OCI-LY1 (cell line): ENCODE measurements at regions not wholly inside any gene's neighbourhood (a gene's known extent, or its start where the extent isn't known, plus 50 kb on each side); places are given as distances from the start of the nearest gene placed in this dataset.

ENCODE experiments used
- H2AFZ ChIP-seq: fragments of 200-600 bp; sonication (generic), shearing (Covaris generic); 2 replicates; pipeline ENCODE4 v1.6.0; 2014; ENCODE audit warnings: antibody characterized with exemption, mild to moderate bottlenecking, low read length
- H3F3A ChIP-seq: fragments of 200-600 bp; sonication (generic), shearing (Covaris generic); 2 replicates; pipeline ENCODE4 v1.6.0; 2014; ENCODE audit warnings: mild to moderate bottlenecking, antibody characterized with exemption, low read length, moderate library complexity; ENCODE audit not compliant: insufficient read depth
- H3K27ac ChIP-seq: fragments of 200-600 bp; sonication (generic); 2 replicates; pipeline ENCODE4 v1.5.1; 2014; ENCODE audit warnings: low read length, mixed run types, mild to moderate bottlenecking, low read depth; ENCODE audit not compliant: poor library complexity, severe bottlenecking
- H3K27me3 ChIP-seq: fragments of 200-600 bp; sonication (generic); 2 replicates; pipeline ENCODE4 v1.6.0; 2014; ENCODE audit warnings: antibody characterized with exemption, mild to moderate bottlenecking, low read length, moderate library complexity; ENCODE audit not compliant: insufficient read depth
- H3K36me3 ChIP-seq: fragments of 200-600 bp; sonication (generic); 2 replicates; pipeline ENCODE4 v1.6.1; 2014; ENCODE audit warnings: mild to moderate bottlenecking, antibody characterized with exemption, low read length, moderate library complexity, mixed read lengths; ENCODE audit not compliant: insufficient read depth
- H3K4me1 ChIP-seq: fragments of 200-600 bp; sonication (generic); 2 replicates; pipeline ENCODE4 v1.5.1; 2014; ENCODE audit warnings: mild to moderate bottlenecking, low read length, moderate library complexity; ENCODE audit not compliant: insufficient read depth, severe bottlenecking
- H3K4me2 ChIP-seq: fragments of 200-600 bp; sonication (generic), shearing (Covaris generic); 2 replicates; pipeline ENCODE4 v1.6.1; 2014; ENCODE audit warnings: low read length
- H3K4me3 ChIP-seq: fragments of 200-600 bp; sonication (generic); 2 replicates; pipeline ENCODE4 v1.5.1; 2014; ENCODE audit warnings: low read length, low read depth, mild to moderate bottlenecking, mixed read lengths; ENCODE audit not compliant: poor library complexity, severe bottlenecking
- H3K79me2 ChIP-seq: fragments of 200-600 bp; shearing (Covaris generic); 2 replicates; pipeline ENCODE4 v1.6.1; 2016; ENCODE audit warnings: mixed run types, low read length, mixed read lengths; ENCODE audit not compliant: insufficient read depth
- H3K9ac ChIP-seq: fragments of 200-600 bp; sonication (generic), shearing (Covaris generic); 2 replicates; pipeline ENCODE4 v1.6.1; 2014; ENCODE audit warnings: mild to moderate bottlenecking, low read length, mixed read lengths
- H3K9me2 ChIP-seq: fragments of 200-600 bp; sonication (generic), shearing (Covaris generic); 2 replicates; pipeline ENCODE4 v1.6.1; 2014; ENCODE audit warnings: low read depth, mild to moderate bottlenecking, low read length, mixed read lengths
- H3K9me3 ChIP-seq: fragments of 200-600 bp; shearing (Covaris generic); 2 replicates; pipeline ENCODE4 v1.6.1; 2014; ENCODE audit warnings: low read length, mixed read lengths
- H4K20me1 ChIP-seq: fragments of 200-600 bp; sonication (generic), shearing (Covaris generic); 2 replicates; pipeline ENCODE4 v1.6.0; 2016; ENCODE audit warnings: mild to moderate bottlenecking, low read length; ENCODE audit not compliant: insufficient read depth
- CTCF ChIP-seq: fragments of 200-600 bp; sonication (generic), shearing (Covaris generic); IDR thresholded peaks from 2 replicates; pipeline ENCODE4 v1.5.1; 2017; ENCODE audit warnings: mild to moderate bottlenecking, antibody characterized with exemption, low read length, moderate library complexity, mixed read lengths
- EZH2 ChIP-seq: fragments of 200-600 bp; sonication (generic), shearing (Covaris generic); IDR thresholded peaks from 2 replicates; pipeline ENCODE4 v1.8.0; 2017; ENCODE audit warnings: borderline replicate concordance, mixed run types, mild to moderate bottlenecking, antibody characterized with exemption, low read length, moderate library complexity, mixed read lengths

- no peaks in the 10 kb centered on the region for H3K27me3 ChIP-seq
- no peaks in the 10 kb centered on the region for H3K36me3 ChIP-seq
- TF ChIP-seq EZH2: no peak
- TF ChIP-seq CTCF: no peak
Measured at GRCh38 chr7:84668116-84668515, 473.5 kb upstream of the SEMA3A start.

GRCh38 chr7:84666651-84667050, 472.1 kb upstream of the SEMA3A start:
- H3K36me3 ChIP-seq: no peaks in the 10 kb centered on the region
- H3K4me2 ChIP-seq: no peak overlapping the region
- no peak overlapping the region for H3K27ac ChIP-seq
- no peaks in the 10 kb centered on the region for H3K4me1 ChIP-seq
- H2AFZ ChIP-seq: no peak overlapping the region
- no peaks in the 10 kb centered on the region for H3K9me2 ChIP-seq
- no peaks in the 10 kb centered on the region for H3F3A ChIP-seq
- no peak overlapping the region for H3K4me3 ChIP-seq
- no peaks in the 10 kb centered on the region for H4K20me1 ChIP-seq
- H3K79me2 ChIP-seq: no peaks in the 10 kb centered on the region
- no peak for TF ChIP-seq CTCF
- TF ChIP-seq EZH2: no peak
- H3K27me3 ChIP-seq: no peaks in the 10 kb centered on the region
- no peak overlapping the region for H3K9ac ChIP-seq
- no peaks in the 10 kb centered on the region for H3K9me3 ChIP-seq

More at GRCh38 chr7:84668116-84668515, 473.5 kb upstream of the SEMA3A start:
- Histone ChIP-seq H3K4me2 (no peak overlapping the region), H3K27ac (no peak overlapping the region), H3K79me2 (no peaks in the 10 kb centered on the region), H3K9ac (no peak overlapping the region), H2AFZ (no peak overlapping the region), H3K9me3 (no peaks in the 10 kb centered on the region), H3K4me1 (no peaks in the 10 kb centered on the region), H3K9me2 (no peaks in the 10 kb centered on the region), H4K20me1 (no peaks in the 10 kb centered on the region), H3K4me3 (no peak overlapping the region), H3F3A (no peaks in the 10 kb centered on the region)

GRCh38 chr7:84665339-84665738, 470.8 kb upstream of the SEMA3A start:
- H3K4me3 ChIP-seq: no peak overlapping the region
- H4K20me1 ChIP-seq: no peaks in the 10 kb centered on the region
- no peaks in the 10 kb centered on the region for H3K4me1 ChIP-seq
- no peak overlapping the region for H2AFZ ChIP-seq
- no peaks in the 10 kb centered on the region for H3K27me3 ChIP-seq
- H3K79me2 ChIP-seq: no peaks in the 10 kb centered on the region
- no peaks in the 10 kb centered on the region for H3F3A ChIP-seq
- no peak overlapping the region for H3K27ac ChIP-seq
- H3K9ac ChIP-seq: no peak overlapping the region
- H3K4me2 ChIP-seq: no peak overlapping the region
- H3K9me3 ChIP-seq: no peaks in the 10 kb centered on the region
- no peaks in the 10 kb centered on the region for H3K36me3 ChIP-seq
- TF ChIP-seq EZH2 (no peak), CTCF (no peak)
- H3K9me2 ChIP-seq: no peaks in the 10 kb centered on the region
